GM23248 (cell line): ENCODE measurements at regions not wholly inside any gene's neighbourhood (a gene's known extent, or its start where the extent isn't known, plus 50 kb on each side); places are given as distances from the start of the nearest gene placed in this dataset.

ENCODE experiments used
- DNase-seq: peaks from one replicate; pipeline ENCODE4 v3.0.0-alpha.2; 2015
- H2AFZ ChIP-seq: fragments of 200-600 bp; sonication (generic); 2 replicates; pipeline ENCODE4 v1.6.1; 2016; ENCODE audit warnings: antibody characterized with exemption
- H3F3A ChIP-seq: fragments of 200-600 bp; sonication (generic); 2 replicates; pipeline ENCODE4 v1.6.1; 2016; ENCODE audit warnings: mild to moderate bottlenecking, antibody characterized with exemption, mixed run types; ENCODE audit not compliant: insufficient read depth
- H3K27ac ChIP-seq: fragments of 200-600 bp; sonication (generic); 2 replicates; pipeline ENCODE4 v1.5.1; 2016; ENCODE audit warnings: mild to moderate bottlenecking
- H3K27me3 ChIP-seq: fragments of 200-600 bp; sonication (generic); replicated peaks from 2 replicates; pipeline ENCODE4 v1.6.1; 2016; ENCODE audit warnings: mild to moderate bottlenecking; ENCODE audit not compliant: insufficient read depth
- H3K36me3 ChIP-seq: fragments of 200-600 bp; sonication (generic); 2 replicates; pipeline ENCODE4 v1.6.1; 2016; ENCODE audit warnings: low read depth, mild to moderate bottlenecking
- H3K4me1 ChIP-seq: fragments of 200-600 bp; sonication (generic); 2 replicates; pipeline ENCODE4 v1.6.1; 2016; ENCODE audit warnings: mild to moderate bottlenecking; ENCODE audit not compliant: insufficient read depth
- H3K4me2 ChIP-seq: fragments of 200-600 bp; sonication (generic); one replicate; pipeline ENCODE4 v1.6.1; 2016; ENCODE audit warnings: mild to moderate bottlenecking; ENCODE audit not compliant: unreplicated experiment
- H3K4me3 ChIP-seq: fragments of 200-600 bp; sonication (generic); 2 replicates; pipeline ENCODE4 v1.5.1; 2016; ENCODE audit warnings: mild to moderate bottlenecking
- H3K79me2 ChIP-seq: fragments of 200-600 bp; sonication (generic); 2 replicates; pipeline ENCODE4 v1.6.1; 2016; ENCODE audit warnings: mild to moderate bottlenecking; ENCODE audit not compliant: insufficient read depth
- H3K9ac ChIP-seq: fragments of 200-600 bp; sonication (generic); 2 replicates; pipeline ENCODE4 v1.6.1; 2016; ENCODE audit warnings: mild to moderate bottlenecking
- H3K9me2 ChIP-seq: fragments of 200-600 bp; sonication (generic); 2 replicates; pipeline ENCODE4 v1.6.1; 2016; ENCODE audit warnings: mixed run types, mild to moderate bottlenecking, moderate library complexity; ENCODE audit not compliant: insufficient read depth
- H3K9me3 ChIP-seq: fragments of 200-600 bp; sonication (generic); one replicate; pipeline ENCODE4 v1.6.1; 2017; ENCODE audit warnings: low read depth
- H4K20me1 ChIP-seq: fragments of 200-600 bp; sonication (generic); 2 replicates; pipeline ENCODE4 v1.6.0; 2016; ENCODE audit not compliant: insufficient read depth
- EZH2 ChIP-seq: fragments of 200-600 bp; sonication (generic); IDR thresholded peaks from 2 replicates; pipeline ENCODE4 v1.6.1; 2018; ENCODE audit warnings: antibody characterized with exemption, mild to moderate bottlenecking; ENCODE audit not compliant: insufficient read depth, poor library complexity, severe bottlenecking
- EZH2phosphoT487 ChIP-seq: fragments of 200-600 bp; sonication (generic); IDR thresholded peaks from 2 replicates; pipeline ENCODE4 v1.6.1; 2018; ENCODE audit warnings: antibody characterized with exemption, moderate library complexity, mild to moderate bottlenecking, low read depth; ENCODE audit not compliant: insufficient read depth
- WGBS, 2 experiments: methylation state at CpG; one replicate each; pipeline ENCODE4 v1.1.6; 2015 to 2017; ENCODE audit warnings: low lambda C conversion rate in 2 of 2, low coverage in 1 of 2; ENCODE audit errors: missing lambda C conversion rate in 2 of 2; 5-methylcytosine and 5-hydroxymethylcytosine counted together
- in situ Hi-C: fragments of 300-500 bp; cut with MboI; formaldehyde crosslinking; loops from 2 replicates; pipeline ENCODE4 v1.15.0; 2020

- H3K79me2 ChIP-seq = no peaks in the 10 kb centered on the region
- no peaks in the 10 kb centered on the region for H4K20me1 ChIP-seq
- no peaks in the 10 kb centered on the region for H3F3A ChIP-seq
- no peak for DNase-seq
- H3K27me3 ChIP-seq = no peaks in the 10 kb centered on the region
- WGBS, 2 experiments = 52 to 53% methylated on average over 3 of the region's 3 CpGs
- H3K9me2 ChIP-seq = no peaks in the 10 kb centered on the region; the same call in 1 of the 2 replicates
- H3K4me2 ChIP-seq = no peak overlapping the region
- peak overlapping the region; percentile 22; the same call in 1 of the 2 replicates for H2AFZ ChIP-seq
- no peak overlapping the region for H3K9ac ChIP-seq
- TF ChIP-seq EZH2 (no peak), EZH2phosphoT487 (no peak)
- H3K27ac ChIP-seq = no peak overlapping the region
- no peaks in the 10 kb centered on the region for H3K4me1 ChIP-seq
- no peak overlapping the region for H3K4me3 ChIP-seq
- H3K36me3 ChIP-seq = no peaks in the 10 kb centered on the region
- in situ Hi-C loops = no loop called here
- no peaks in the 10 kb centered on the region for H3K9me3 ChIP-seq
Measured at GRCh38 chr4:111718763-111719559, 426.3 kb upstream of the FAM241A start.

GRCh38 chr4:111720866-111721265, 424.4 kb upstream of the FAM241A start:
- no peaks in the 10 kb centered on the region for H3K79me2 ChIP-seq
- no peaks in the 10 kb centered on the region; the same call in 1 of the 2 replicates for H3K9me2 ChIP-seq
- no peak overlapping the region for H3K9ac ChIP-seq
- H3K4me1 ChIP-seq = no peaks in the 10 kb centered on the region
- no peak overlapping the region for H3K4me2 ChIP-seq
- H3K27me3 ChIP-seq = no peaks in the 10 kb centered on the region
- no peaks in the 10 kb centered on the region for H3K9me3 ChIP-seq
- no peaks in the 10 kb centered on the region for H3K36me3 ChIP-seq
- no peak overlapping the region for H3K4me3 ChIP-seq
- no peaks in the 10 kb centered on the region for H3F3A ChIP-seq
- in situ Hi-C loops = no loop called here
- no peak overlapping the region for H2AFZ ChIP-seq
- no peak for DNase-seq
- H3K27ac ChIP-seq = no peak overlapping the region
- 92 to 93% methylated on average over 4 of the region's 4 CpGs for WGBS, 2 experiments
- TF ChIP-seq EZH2phosphoT487 = no peak
- TF ChIP-seq EZH2 = no peak
- H4K20me1 ChIP-seq = no peaks in the 10 kb centered on the region

DNA sequence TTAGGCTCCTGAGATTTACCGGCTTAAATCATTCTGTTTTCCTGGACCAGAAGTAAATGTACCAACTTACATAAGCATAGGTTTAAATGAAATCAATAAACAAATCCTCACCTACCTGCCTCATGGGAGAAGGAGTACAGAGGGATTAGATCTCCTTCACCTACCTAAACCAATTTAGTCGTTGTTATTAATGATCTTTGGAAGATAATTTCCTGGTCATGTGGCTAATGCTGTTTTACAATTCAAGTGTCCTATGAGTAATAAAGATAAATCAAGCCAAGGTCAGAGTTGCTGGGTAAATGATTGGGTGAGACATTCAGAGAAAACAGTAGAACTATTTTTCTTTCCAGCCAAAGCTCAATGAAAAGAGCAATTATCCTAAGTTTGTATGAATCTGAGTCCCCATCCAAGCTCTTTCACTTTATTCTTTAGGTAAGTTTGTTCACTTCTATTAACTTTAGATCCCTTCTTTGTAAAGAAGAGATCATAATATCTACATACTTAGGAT, 423.0 kb upstream of the FAM241A start:
- H3K27me3 ChIP-seq = no peaks in the 10 kb centered on the region
- H3K9ac ChIP-seq = no peak overlapping the region
- H3K4me2 ChIP-seq = no peak overlapping the region
- TF ChIP-seq EZH2phosphoT487 (no peak), EZH2 (no peak)
- no peaks in the 10 kb centered on the region for H3K9me3 ChIP-seq
- no peaks in the 10 kb centered on the region for H3K79me2 ChIP-seq
- H2AFZ ChIP-seq = no peak overlapping the region
- in situ Hi-C loops = no loop called here
- no peaks in the 10 kb centered on the region for H4K20me1 ChIP-seq
- H3K27ac ChIP-seq = no peak overlapping the region
- WGBS, 2 experiments = 50 to 53% methylated on average over 2 of the region's 2 CpGs
- H3K36me3 ChIP-seq = no peaks in the 10 kb centered on the region
- DNase-seq = no peak
- H3K4me3 ChIP-seq = no peak overlapping the region
- H3K4me1 ChIP-seq = no peaks in the 10 kb centered on the region
- H3F3A ChIP-seq = no peaks in the 10 kb centered on the region
- H3K9me2 ChIP-seq = no peaks in the 10 kb centered on the region; the same call in 1 of the 2 replicates

- no peak overlapping the region for H3K27ac ChIP-seq
- no peak for DNase-seq
- no peaks in the 10 kb centered on the region for H3K4me1 ChIP-seq
- no peaks in the 10 kb centered on the region for H3K36me3 ChIP-seq
- no peak for TF ChIP-seq EZH2
- TF ChIP-seq EZH2phosphoT487 = no peak
- no peak overlapping the region for H2AFZ ChIP-seq
- no peak overlapping the region for H3K4me3 ChIP-seq
- no peaks in the 10 kb centered on the region for H3K27me3 ChIP-seq
- H3K79me2 ChIP-seq = no peaks in the 10 kb centered on the region
- no peak overlapping the region for H3K4me2 ChIP-seq
- H3K9me2 ChIP-seq = 0 out of 2 replicates have a peak, but pooled peaks cover 3% of the 10 kb centered on the region
- WGBS, 2 experiments = 84 to 86% methylated on average over 3 of the region's 3 CpGs
- H3K9ac ChIP-seq = no peak overlapping the region
- in situ Hi-C loops = no loop called here
- no peaks in the 10 kb centered on the region for H3F3A ChIP-seq
- no peaks in the 10 kb centered on the region for H4K20me1 ChIP-seq
- H3K9me3 ChIP-seq = no peaks in the 10 kb centered on the region
Measured at GRCh38 chr4:111736516-111736915, 408.7 kb upstream of the FAM241A start.
